H4 (cell line): ENCODE measurements at regions not wholly inside any gene's neighbourhood (a gene's known extent, or its start where the extent isn't known, plus 50 kb on each side); places are given as distances from the start of the nearest gene placed in this dataset.
"Not testable (repeated sequence)": the region's sequence is repeated elsewhere in the genome, so short reads cannot be mapped to it uniquely, and the experiment has no call there.

ENCODE experiments used
- DNase-seq: peaks from one replicate; pipeline ENCODE4 v3.0.0-alpha.2; 2015; ENCODE audit warnings: low spot score

DNA sequence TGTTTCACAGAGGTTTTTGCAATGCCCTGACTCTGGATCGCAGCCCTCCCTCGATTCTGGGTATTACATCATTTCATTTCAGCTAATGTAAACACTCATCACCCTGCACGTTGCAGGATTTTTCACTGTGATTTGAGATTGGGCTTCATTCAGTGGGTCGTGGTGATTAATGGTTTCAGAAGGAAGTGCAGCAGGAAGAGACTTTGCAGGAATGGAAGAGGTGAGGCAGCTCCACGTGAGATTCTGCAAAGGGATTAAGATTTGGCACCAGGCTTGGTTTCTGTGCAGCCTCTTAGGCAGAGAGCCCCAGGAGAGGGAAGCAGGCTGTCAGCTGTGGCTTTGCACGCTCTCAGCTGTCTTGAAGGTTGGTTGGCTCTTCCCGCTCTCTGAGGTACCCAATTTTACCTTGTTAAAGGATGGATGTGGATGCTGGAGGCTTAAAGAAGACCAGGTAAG lies 95.2 kb downstream of the PLCE1 start:
- DNase-seq: peak; percentile 14

DNA sequence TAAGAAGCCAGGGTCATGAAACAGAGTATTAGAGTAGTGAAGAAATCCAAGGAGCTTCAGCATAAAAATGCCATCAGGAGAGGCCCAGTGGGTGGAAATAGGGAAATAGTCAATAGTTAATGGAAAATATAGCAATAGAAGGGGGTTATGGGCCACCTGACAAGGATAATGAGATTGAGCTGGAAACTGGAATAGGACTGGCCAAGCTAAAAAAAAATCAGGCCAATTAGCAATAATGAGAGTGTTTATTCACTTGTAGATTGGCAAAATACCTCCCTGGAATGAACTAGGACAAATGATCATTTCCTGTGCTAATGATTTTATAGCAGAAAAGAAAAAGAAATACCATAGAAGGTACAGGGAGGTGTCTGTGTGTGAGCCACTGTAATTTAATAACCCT lies 97.9 kb downstream of the PLCE1 start:
- no peak for DNase-seq

DNA sequence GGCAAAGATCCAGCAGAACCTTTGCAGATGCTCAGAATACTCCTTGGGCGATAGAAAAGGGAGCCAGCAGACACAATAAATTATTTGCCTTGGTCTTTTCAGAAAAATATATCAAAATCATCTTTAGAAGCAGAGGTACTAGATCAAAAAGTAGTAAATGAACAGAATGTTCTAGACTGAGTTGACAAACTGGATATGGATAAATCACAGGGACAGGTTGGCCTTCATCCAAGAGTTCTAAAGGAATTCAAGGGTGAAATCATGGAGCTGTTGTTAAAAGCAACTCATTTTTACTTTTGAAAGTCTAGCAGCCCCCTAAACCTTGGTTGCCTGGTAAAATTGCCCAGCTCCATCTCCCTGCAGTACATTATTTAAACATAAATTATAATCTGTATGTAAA lies 99.1 kb downstream of the PLCE1 start:
- DNase-seq: no peak

- no peak for DNase-seq
These were observed 99.7 kb downstream of the PLCE1 start for GRCh38 chr10:94093286-94093905.

DNA sequence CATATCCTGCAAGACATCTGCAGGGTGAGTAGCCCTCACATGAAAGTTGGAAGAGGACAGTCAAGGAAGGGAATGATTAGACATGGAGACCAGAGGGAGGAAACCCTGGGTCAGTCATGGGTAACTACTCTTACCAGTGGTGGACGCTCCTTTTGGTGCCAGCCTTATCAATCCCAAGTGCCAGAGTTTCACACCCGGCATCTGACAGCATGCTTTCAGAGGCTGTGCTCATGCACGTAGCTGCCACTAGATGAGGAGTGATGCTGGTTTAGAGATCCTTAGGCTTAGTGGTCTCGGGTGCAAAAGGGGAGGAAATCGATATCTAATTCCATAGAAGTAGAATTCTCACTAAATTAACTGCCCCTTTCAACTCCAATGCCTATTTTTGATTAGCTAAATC lies 100.8 kb downstream of the PLCE1 start:
- DNase-seq: no peak

GRCh38 chr10:94097656-94098055 lies 103.9 kb downstream of the PLCE1 start:
- no peak for DNase-seq

GRCh38 chr10:94098896-94099295 lies 105.2 kb downstream of the PLCE1 start:
- DNase-seq: no peak

- DNase-seq: no peak
These were observed 108.2 kb downstream of the PLCE1 start for GRCh38 chr10:94101894-94102293.

GRCh38 chr10:94102436-94102835 lies 108.7 kb downstream of the PLCE1 start:
- DNase-seq: no peak

- DNase-seq: no peak
These were observed 109.5 kb downstream of the PLCE1 start for GRCh38 chr10:94103192-94103591.

DNA sequence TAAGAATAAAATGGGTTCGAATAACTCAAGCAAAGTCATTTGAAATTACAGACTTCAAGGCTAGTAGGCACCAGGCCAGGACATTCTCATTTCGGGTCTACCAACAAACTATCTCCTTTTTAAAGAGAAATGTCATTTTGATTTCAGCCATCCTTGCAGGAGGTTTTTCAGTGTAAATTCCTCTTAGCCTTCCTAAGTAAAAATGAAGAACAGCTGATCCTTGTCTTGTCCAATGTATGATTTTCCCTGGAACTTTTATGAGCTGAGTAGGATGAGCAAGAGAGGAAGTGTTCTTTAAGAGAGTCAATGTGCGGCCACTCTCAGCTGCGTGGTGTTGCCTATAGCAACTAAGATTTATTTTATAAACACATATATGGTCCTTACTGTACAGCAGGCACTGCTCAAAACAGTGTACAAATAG lies 110.1 kb downstream of the PLCE1 start:
- DNase-seq: no peak

- no peak for DNase-seq
These were observed 110.7 kb downstream of the PLCE1 start for GRCh38 chr10:94104316-94105000.

DNA sequence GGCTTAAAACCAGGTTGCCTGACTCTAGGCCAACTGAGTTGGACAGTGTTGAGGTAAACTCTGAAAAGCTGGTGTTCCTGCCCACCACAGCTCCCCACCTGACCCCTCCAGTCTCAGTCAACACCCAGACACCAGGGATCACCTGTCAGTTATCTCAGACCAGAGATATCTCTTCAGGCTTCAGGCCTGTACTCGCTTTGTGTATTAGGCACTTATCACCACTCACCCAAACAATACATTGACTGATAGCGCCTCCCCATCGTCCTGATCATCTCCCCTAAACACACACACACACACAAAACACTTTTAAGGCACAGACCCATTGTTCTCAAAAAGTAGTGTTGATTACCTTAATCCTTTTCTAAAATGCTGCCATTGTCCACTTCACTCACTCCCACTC lies 111.5 kb downstream of the PLCE1 start:
- DNase-seq: no peak

DNA sequence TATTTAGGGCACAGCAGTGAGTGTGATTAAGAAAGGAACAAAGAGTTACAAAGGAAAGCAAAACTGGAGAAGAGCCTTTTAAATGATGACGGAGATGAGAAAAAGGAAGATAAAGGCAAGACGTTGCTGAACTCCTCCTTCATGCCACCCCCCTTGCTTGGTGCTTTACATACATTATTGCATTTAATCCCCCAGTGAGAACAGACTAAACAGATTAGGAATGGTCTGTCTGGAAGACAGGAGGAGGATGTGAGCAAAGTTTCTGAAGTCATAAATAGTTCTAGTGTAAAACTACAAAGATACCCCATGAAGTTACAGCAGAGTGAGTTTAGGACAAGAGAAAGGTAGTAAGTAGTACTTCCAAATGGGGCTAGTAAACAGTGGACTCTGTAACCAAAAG lies 113.5 kb downstream of the PLCE1 start:
- no peak for DNase-seq

- DNase-seq: no peak
These were observed 114.5 kb downstream of the PLCE1 start for GRCh38 chr10:94108200-94108599.

DNA sequence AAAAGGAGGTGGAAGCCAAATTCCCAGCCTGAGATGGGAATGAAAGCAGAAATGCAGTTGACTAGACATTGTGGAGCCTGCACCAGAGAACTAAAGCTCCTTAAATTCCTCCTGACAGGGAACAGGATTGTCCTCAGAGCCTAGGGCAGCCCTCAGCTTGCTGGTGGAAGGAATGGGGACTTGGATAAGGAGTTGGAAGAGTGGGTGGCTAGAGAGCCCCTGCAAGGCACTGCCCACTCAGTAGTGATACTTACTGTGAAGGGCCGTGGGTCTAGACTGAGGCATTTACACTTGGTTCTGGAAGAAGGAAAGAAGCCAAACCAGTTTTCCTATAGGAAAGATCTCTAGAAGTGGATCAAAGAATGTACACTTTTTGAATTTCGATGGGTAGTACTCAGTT lies 117.6 kb downstream of the PLCE1 start:
- DNase-seq: no peak

- no peak for DNase-seq
These were observed 118.6 kb downstream of the PLCE1 start for GRCh38 chr10:94112321-94112720.

GRCh38 chr10:94115725-94116124 lies 122.0 kb downstream of the PLCE1 start:
- no peak for DNase-seq

GRCh38 chr10:94116848-94117247 lies 123.1 kb downstream of the PLCE1 start:
- DNase-seq: no peak

GRCh38 chr10:94122211-94122610 lies 128.5 kb downstream of the PLCE1 start:
- DNase-seq: no peak

- peak; percentile 20 for DNase-seq
These were observed 129.7 kb downstream of the PLCE1 start for GRCh38 chr10:94123258-94123995.

DNA sequence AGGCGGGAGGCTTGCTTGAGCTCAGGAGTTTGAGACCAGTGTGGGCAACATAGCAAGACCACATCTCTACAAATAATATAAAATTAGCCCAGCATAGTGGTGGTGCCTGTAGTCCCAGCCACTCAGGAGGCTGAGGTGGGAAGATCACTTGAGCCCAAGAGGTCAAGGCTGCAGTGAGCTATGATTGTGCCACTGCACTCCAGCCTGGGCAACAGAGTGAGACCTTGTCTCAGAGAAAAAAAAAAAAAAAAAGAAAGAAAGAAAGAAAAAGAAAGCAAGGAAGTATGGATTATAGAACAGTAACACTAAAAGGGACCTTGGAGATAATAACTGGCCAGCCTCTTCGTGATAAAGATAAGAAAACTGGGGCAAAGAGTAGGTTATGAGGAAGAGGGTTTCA lies 130.4 kb downstream of the PLCE1 start:
- DNase-seq: not testable (repeated sequence)

- not testable (repeated sequence) for DNase-seq
These were observed 131.5 kb downstream of the PLCE1 start for GRCh38 chr10:94125268-94125667.
